Neural progenitor cell (in vitro differentiated cells): ENCODE measurements at regions not wholly inside any gene's neighbourhood (a gene's known extent, or its start where the extent isn't known, plus 50 kb on each side); places are given as distances from the start of the nearest gene placed in this dataset.

Source experiments
- CTCF ChIP-seq: fragments of 200-600 bp; sonication (generic); IDR thresholded peaks from 2 replicates; pipeline ENCODE4 v1.5.1; 2017; ENCODE audit warnings: antibody characterized with exemption, mild to moderate bottlenecking
- EZH2 ChIP-seq: fragments of 200-600 bp; sonication (generic); IDR thresholded peaks from 2 replicates; pipeline ENCODE4 v1.6.1; 2017; ENCODE audit warnings: antibody characterized with exemption, mild to moderate bottlenecking, moderate library complexity

GRCh38 chr1:116191294-116191693 lies 80.1 kb downstream of the MAB21L3 start:
- TF ChIP-seq CTCF (no peak), EZH2 (no peak)
